HepG2 (cell line): ENCODE measurements at regions not wholly inside any gene's neighbourhood (a gene's known extent, or its start where the extent isn't known, plus 50 kb on each side); places are given as distances from the start of the nearest gene placed in this dataset.

ENCODE experiments used
- ATAC-seq: fragments of 200-7000 bp; cut with Tn5 transposase; 3 replicates; pipeline ENCODE4 v1.9.1; 2020; ENCODE audit warnings: mild to moderate bottlenecking, moderate library complexity
- BruUV-seq: library from RNA; stranded (reverse); fragments of 400-500 nt; replicated peaks from 2 replicates; lab custom pipeline; 2021; lab: Mats Ljungman, UMichigan
- CTCF ChIA-PET: fragments of 300-600 bp; formaldehyde crosslinking; extraction: SDS; loops from one replicate; lab custom pipeline; 2021; ENCODE audit warnings: low total read pairs, inconsistent platforms, low intra/inter-chr PET ratio; lab: Yijun Ruan, JAX
- POLR2A ChIA-PET: fragments of 350-600 bp; sonication (Branson Sonifier 250); formaldehyde crosslinking; loops from one replicate; lab custom pipeline; 2020; ENCODE audit warnings: antibody characterized with exemption, inconsistent platforms; lab: Yijun Ruan, JAX
- DNase-seq: peaks from one replicate; pipeline ENCODE4 v3.0.0-alpha.2; 2015; ENCODE audit warnings: low spot score
- FAIRE-seq: peaks from 3 replicates; lab custom pipeline; 2011; peaks lifted over from hg19 to GRCh38; lab: Jason Lieb, UNC
- H2AFZ ChIP-seq: one replicate; pipeline ENCODE4 v1.6.1; 2011; ENCODE audit warnings: low read length, inconsistent platforms
- H3K27ac ChIP-seq: fragments of 300-600 bp; 3 replicates; pipeline ENCODE4 v1.8.0; 2011; ENCODE audit warnings: mixed run types, mild to moderate bottlenecking, mixed read lengths, low read length, inconsistent platforms; ENCODE audit not compliant: insufficient read depth; ENCODE audit errors: extremely low read length
- H3K27me3 ChIP-seq, 2 experiments: fragments of 200-600 bp in 1 of 2; 2 replicates in 1 of 2; 3 replicates in 1 of 2; pipeline versions ENCODE4 v1.6.0 to v1.8.0; 2011; ENCODE audit warnings: low read length in 2 of 2, mild to moderate bottlenecking in 2 of 2, moderate library complexity in 2 of 2, inconsistent platforms in 1 of 2; ENCODE audit not compliant: insufficient read depth in 2 of 2, control insufficient read depth in 1 of 2
- H3K36me3 ChIP-seq, 2 experiments: fragments of 200-600 bp in 1 of 2; replicated peaks in 1 of 2; 2 replicates in 1 of 2; 3 replicates in 1 of 2; pipeline versions ENCODE4 v1.5.1 to v1.8.0; 2011; ENCODE audit warnings: low read length in 2 of 2, inconsistent platforms in 1 of 2; ENCODE audit not compliant: insufficient read depth in 2 of 2, control insufficient read depth in 1 of 2
- H3K4me1 ChIP-seq: 2 replicates; pipeline ENCODE4 v1.5.1; 2012; ENCODE audit warnings: low read length, inconsistent platforms; ENCODE audit not compliant: insufficient read depth
- H3K4me2 ChIP-seq: 2 replicates; pipeline ENCODE4 v1.6.0; 2011; ENCODE audit warnings: low read depth, low read length, inconsistent platforms
- H3K4me3 ChIP-seq, 3 experiments: fragments of 200-600 bp in 1 of 3; sonication (generic), shearing (Covaris generic) in 1 of 3; replicated peaks in 1 of 3; 2 replicates each; pipeline ENCODE4 v1.5.1; 2011 to 2016; ENCODE audit warnings: low read length in 3 of 3, inconsistent platforms in 2 of 3, low read depth in 2 of 3, mild to moderate bottlenecking in 2 of 3, control low read depth in 1 of 3, mixed read lengths in 1 of 3; ENCODE audit not compliant: insufficient read depth in 1 of 3
- H3K79me2 ChIP-seq: one replicate; pipeline ENCODE4 v1.6.1; 2011; ENCODE audit warnings: low read length, inconsistent platforms; ENCODE audit not compliant: insufficient read depth
- H3K9ac ChIP-seq: 2 replicates; pipeline ENCODE4 v1.6.0; 2011; ENCODE audit warnings: mild to moderate bottlenecking, low read depth, low read length, inconsistent platforms; ENCODE audit not compliant: insufficient read depth
- H3K9me3 ChIP-seq: 2 replicates; pipeline ENCODE4 v1.5.1; 2012; ENCODE audit warnings: mild to moderate bottlenecking, low read length
- H4K20me1 ChIP-seq: 2 replicates; pipeline ENCODE4 v1.6.0; 2011; ENCODE audit warnings: inconsistent platforms, mild to moderate bottlenecking, low read length, moderate library complexity; ENCODE audit not compliant: insufficient read depth
- NCOA5 ChIP-seq: sonication (generic); formaldehyde crosslinking; IDR thresholded peaks from 2 replicates; pipeline ENCODE4 v1.4.0; 2020; ENCODE audit warnings: missing genetic modification reagents
- NFE2L1 ChIP-seq: sonication (generic); formaldehyde crosslinking; IDR thresholded peaks from 2 replicates; pipeline ENCODE4 v1.4.0; 2020; ENCODE audit warnings: missing genetic modification reagents, mild to moderate bottlenecking, borderline replicate concordance
- NONO ChIP-seq, 2 experiments: fragments of 450-650 bp in 1 of 2; sonication (generic) in 1 of 2; formaldehyde crosslinking in 1 of 2; IDR thresholded peaks in 1 of 2; conservative IDR thresholded peaks in 1 of 2; 2 replicates each; pipeline versions ENCODE4 v1.6.1 to v1.8.0; 2017 to 2022; ENCODE audit warnings: mild to moderate bottlenecking in 1 of 2, missing genetic modification reagents in 1 of 2, moderate library complexity in 1 of 2
- RARG ChIP-seq: sonication (generic); formaldehyde crosslinking; IDR thresholded peaks from 2 replicates; pipeline ENCODE4 v1.4.0; 2020; ENCODE audit warnings: low read depth, mild to moderate bottlenecking, missing genetic modification reagents
- ZMYM3 ChIP-seq: sonication (generic); formaldehyde crosslinking; IDR thresholded peaks from 2 replicates; pipeline ENCODE4 v1.5.1; 2020; ENCODE audit warnings: mild to moderate bottlenecking, missing genetic modification reagents
- ZNF713 ChIP-seq: sonication (generic); formaldehyde crosslinking; IDR thresholded peaks from 2 replicates; pipeline ENCODE4 v1.4.0; 2020; ENCODE audit warnings: mild to moderate bottlenecking, missing genetic modification reagents
- WGBS: methylation state at CpG from one replicate; pipeline ENCODE4 v1.1.6; 2017; ENCODE audit warnings: low lambda C conversion rate; 5-methylcytosine and 5-hydroxymethylcytosine counted together
- in situ Hi-C: cut with HindIII; loops from 2 replicates; pipeline ENCODE4 v1.10.0; 2017; ENCODE audit warnings: low pct_unique_long_range_greater_than_20kb; ENCODE audit not compliant: extremely low pct_ligation_motif_present
- intact Hi-C: fragments of 100-400 bp; cut with micrococcal nuclease; formaldehyde crosslinking; loops from one replicate; pipeline ENCODE4 v1.10.0; 2022; ENCODE audit not compliant: unreplicated experiment
- TF ChIP-seq, protein P1 (sequence below): sonication (generic); formaldehyde crosslinking; IDR thresholded peaks from 2 replicates; pipeline ENCODE4 v1.5.0; 2020; ENCODE audit warnings: mild to moderate bottlenecking, missing genetic modification reagents
- TF ChIP-seq, protein P2 (sequence below): sonication (generic); formaldehyde crosslinking; IDR thresholded peaks from 2 replicates; pipeline ENCODE4 v1.4.0; 2020; ENCODE audit warnings: missing genetic modification reagents
- TF ChIP-seq, protein P3 (sequence below): sonication (generic); formaldehyde crosslinking; IDR thresholded peaks from 2 replicates; pipeline ENCODE4 v1.4.0; 2020; ENCODE audit warnings: missing genetic modification reagents

DNA sequence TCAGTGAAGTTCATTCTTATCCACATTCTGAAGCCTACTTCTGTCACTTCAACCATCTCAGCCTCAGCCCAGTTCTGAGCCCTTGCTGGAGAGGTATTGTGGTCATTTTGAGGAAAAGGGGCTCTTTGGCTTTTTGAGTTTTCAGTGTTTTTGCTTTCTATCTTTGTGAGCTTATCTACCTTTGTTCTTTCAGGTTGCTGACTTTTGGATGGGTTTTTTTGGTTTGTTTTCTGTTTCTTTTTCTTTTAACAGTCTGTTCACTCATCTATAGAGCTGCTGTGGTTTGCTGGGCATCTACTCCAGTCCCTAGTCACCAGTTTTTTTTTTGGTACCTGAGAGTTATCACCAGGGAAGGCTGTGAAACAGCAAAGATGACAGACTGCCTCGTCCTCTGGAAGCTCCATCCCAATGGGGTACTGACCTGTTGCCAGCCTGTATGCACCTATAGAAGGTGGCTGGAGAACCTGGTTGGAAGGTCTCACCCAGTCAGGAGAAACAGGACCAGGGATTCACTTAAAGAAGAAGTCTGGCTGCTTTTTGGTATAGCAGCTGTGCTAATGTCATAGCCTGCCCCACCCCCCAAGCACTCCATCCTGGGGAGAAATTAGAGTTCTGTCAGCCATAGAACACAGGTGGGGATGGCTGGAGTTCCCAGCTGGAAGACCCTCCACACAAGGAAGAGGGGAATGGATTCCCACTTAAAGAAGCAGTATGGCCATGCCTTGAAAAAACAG, 138.6 kb upstream of the TSLP start:
- WGBS = 0% methylated on average over 1 of the region's 1 CpG
- H3K4me3 ChIP-seq = no peak overlapping the region
- H4K20me1 ChIP-seq = no peaks in the 10 kb centered on the region
- TF ChIP-seq, protein P1, sequence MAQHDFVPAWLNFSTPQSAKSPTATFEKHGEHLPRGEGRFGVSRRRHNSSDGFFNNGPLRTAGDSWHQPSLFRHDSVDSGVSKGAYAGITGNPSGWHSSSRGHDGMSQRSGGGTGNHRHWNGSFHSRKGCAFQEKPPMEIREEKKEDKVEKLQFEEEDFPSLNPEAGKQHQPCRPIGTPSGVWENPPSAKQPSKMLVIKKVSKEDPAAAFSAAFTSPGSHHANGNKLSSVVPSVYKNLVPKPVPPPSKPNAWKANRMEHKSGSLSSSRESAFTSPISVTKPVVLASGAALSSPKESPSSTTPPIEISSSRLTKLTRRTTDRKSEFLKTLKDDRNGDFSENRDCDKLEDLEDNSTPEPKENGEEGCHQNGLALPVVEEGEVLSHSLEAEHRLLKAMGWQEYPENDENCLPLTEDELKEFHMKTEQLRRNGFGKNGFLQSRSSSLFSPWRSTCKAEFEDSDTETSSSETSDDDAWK (CRISPR knock-in tag) = no peak
- TF ChIP-seq, protein P2, sequence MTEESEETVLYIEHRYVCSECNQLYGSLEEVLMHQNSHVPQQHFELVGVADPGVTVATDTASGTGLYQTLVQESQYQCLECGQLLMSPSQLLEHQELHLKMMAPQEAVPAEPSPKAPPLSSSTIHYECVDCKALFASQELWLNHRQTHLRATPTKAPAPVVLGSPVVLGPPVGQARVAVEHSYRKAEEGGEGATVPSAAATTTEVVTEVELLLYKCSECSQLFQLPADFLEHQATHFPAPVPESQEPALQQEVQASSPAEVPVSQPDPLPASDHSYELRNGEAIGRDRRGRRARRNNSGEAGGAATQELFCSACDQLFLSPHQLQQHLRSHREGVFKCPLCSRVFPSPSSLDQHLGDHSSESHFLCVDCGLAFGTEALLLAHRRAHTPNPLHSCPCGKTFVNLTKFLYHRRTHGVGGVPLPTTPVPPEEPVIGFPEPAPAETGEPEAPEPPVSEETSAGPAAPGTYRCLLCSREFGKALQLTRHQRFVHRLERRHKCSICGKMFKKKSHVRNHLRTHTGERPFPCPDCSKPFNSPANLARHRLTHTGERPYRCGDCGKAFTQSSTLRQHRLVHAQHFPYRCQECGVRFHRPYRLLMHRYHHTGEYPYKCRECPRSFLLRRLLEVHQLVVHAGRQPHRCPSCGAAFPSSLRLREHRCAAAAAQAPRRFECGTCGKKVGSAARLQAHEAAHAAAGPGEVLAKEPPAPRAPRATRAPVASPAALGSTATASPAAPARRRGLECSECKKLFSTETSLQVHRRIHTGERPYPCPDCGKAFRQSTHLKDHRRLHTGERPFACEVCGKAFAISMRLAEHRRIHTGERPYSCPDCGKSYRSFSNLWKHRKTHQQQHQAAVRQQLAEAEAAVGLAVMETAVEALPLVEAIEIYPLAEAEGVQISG (CRISPR knock-in tag) = no peak
- TF ChIP-seq ZNF713 (CRISPR knock-in tag) (no peak), NONO (IDR thresholded peaks at IDR 0.05) (no peak), NONO (CRISPR knock-in tag; conservative IDR thresholded peaks at IDR 0.05) (no peak), NFE2L1 (no peak), NCOA5 (no peak), ZMYM3 (CRISPR knock-in tag) (no peak), RARG (no peak)
- TF ChIP-seq, protein P3, sequence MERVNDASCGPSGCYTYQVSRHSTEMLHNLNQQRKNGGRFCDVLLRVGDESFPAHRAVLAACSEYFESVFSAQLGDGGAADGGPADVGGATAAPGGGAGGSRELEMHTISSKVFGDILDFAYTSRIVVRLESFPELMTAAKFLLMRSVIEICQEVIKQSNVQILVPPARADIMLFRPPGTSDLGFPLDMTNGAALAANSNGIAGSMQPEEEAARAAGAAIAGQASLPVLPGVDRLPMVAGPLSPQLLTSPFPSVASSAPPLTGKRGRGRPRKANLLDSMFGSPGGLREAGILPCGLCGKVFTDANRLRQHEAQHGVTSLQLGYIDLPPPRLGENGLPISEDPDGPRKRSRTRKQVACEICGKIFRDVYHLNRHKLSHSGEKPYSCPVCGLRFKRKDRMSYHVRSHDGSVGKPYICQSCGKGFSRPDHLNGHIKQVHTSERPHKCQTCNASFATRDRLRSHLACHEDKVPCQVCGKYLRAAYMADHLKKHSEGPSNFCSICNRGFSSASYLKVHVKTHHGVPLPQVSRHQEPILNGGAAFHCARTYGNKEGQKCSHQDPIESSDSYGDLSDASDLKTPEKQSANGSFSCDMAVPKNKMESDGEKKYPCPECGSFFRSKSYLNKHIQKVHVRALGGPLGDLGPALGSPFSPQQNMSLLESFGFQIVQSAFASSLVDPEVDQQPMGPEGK (CRISPR knock-in tag) = no peak
- H3K79me2 ChIP-seq = no peaks in the 10 kb centered on the region
- POLR2A ChIA-PET = no interaction called here
- ATAC-seq (no peak), DNase-seq (no peak), FAIRE-seq (no peak)
- H3K36me3 ChIP-seq = no peaks in the 10 kb centered on the region
- no peaks in the 10 kb centered on the region for H3K27me3 ChIP-seq
- in situ Hi-C loops (no loop called here), intact Hi-C loops (no loop called here)
- no peaks in the 10 kb centered on the region for H3K9me3 ChIP-seq
- no TSS peak for BruUV-seq
- H3K4me1 ChIP-seq = no peaks in the 10 kb centered on the region
- H3K4me2 ChIP-seq = no peak overlapping the region
- no peak overlapping the region for H3K27ac ChIP-seq
- no peak overlapping the region for H3K9ac ChIP-seq
- H2AFZ ChIP-seq = no peak overlapping the region
- CTCF ChIA-PET = no interaction called here
